CD4-positive, alpha-beta T cell treated with Interferon gamma for 1 hour (primary cell): ENCODE measurements at regions not wholly inside any gene's neighbourhood (a gene's known extent, or its start where the extent isn't known, plus 50 kb on each side); places are given as distances from the start of the nearest gene placed in this dataset.
"Not testable (repeated sequence)": the region's sequence is repeated elsewhere in the genome, so short reads cannot be mapped to it uniquely, and the experiment has no call there.

Experiments used
- DNase-seq: peaks from one replicate; pipeline ENCODE4 v3.0.0-alpha.2; 2020

- no peak for DNase-seq
Observed at GRCh38 chr18:38790303-38790702, 1224.7 kb upstream of the CELF4 start.

- no peak for DNase-seq
Observed at GRCh38 chr18:38789141-38789540, 1223.5 kb upstream of the CELF4 start.

GRCh38 chr18:38786906-38787305 is 1221.3 kb upstream of the CELF4 start:
- DNase-seq: no peak

- DNase-seq: not testable (repeated sequence)
Observed at GRCh38 chr18:38771620-38772019, 1206.0 kb upstream of the CELF4 start.

- DNase-seq: no peak
Observed at GRCh38 chr18:38768504-38768903, 1202.9 kb upstream of the CELF4 start.

- no peak for DNase-seq
Observed at GRCh38 chr18:38759457-38759856, 1193.9 kb upstream of the CELF4 start.

GRCh38 chr18:38756436-38756835 is 1190.8 kb upstream of the CELF4 start:
- DNase-seq: no peak

GRCh38 chr18:38752430-38752829 is 1186.8 kb upstream of the CELF4 start:
- no peak for DNase-seq

- no peak for DNase-seq
Observed at GRCh38 chr18:38751898-38752297, 1186.3 kb upstream of the CELF4 start.

- no peak for DNase-seq
Observed at GRCh38 chr18:38751211-38751610, 1185.6 kb upstream of the CELF4 start.

GRCh38 chr18:38750751-38751150 is 1185.2 kb upstream of the CELF4 start:
- DNase-seq: no peak

- no peak for DNase-seq
Observed at GRCh38 chr18:38747153-38747552, 1181.6 kb upstream of the CELF4 start.

- DNase-seq: not testable (repeated sequence)
Observed at GRCh38 chr18:38720181-38720580, 1154.6 kb upstream of the CELF4 start.

GRCh38 chr18:38718365-38718901 is 1152.8 kb upstream of the CELF4 start:
- no peak for DNase-seq

GRCh38 chr18:38709122-38709521 is 1143.5 kb upstream of the CELF4 start:
- no peak for DNase-seq

- no peak for DNase-seq
Observed at GRCh38 chr18:38706373-38706772, 1140.8 kb upstream of the CELF4 start.

- no peak for DNase-seq
Observed at GRCh38 chr18:38698088-38698487, 1132.5 kb upstream of the CELF4 start.

- no peak for DNase-seq
Observed at GRCh38 chr18:38695559-38696280, 1130.1 kb upstream of the CELF4 start.

- DNase-seq: no peak
Observed at GRCh38 chr18:38693104-38693503, 1127.5 kb upstream of the CELF4 start.

GRCh38 chr18:38690626-38691025 is 1125.0 kb upstream of the CELF4 start:
- no peak for DNase-seq

GRCh38 chr18:38688416-38688815 is 1122.8 kb upstream of the CELF4 start:
- no peak for DNase-seq

GRCh38 chr18:38670486-38670885 is 1104.9 kb upstream of the CELF4 start:
- DNase-seq: no peak

GRCh38 chr18:38664929-38665328 is 1099.3 kb upstream of the CELF4 start:
- DNase-seq: no peak

- DNase-seq: no peak
Observed at GRCh38 chr18:38663682-38664081, 1098.1 kb upstream of the CELF4 start.

GRCh38 chr18:38663270-38663669 is 1097.7 kb upstream of the CELF4 start:
- DNase-seq: no peak
